B cell (primary cell): ENCODE measurements at regions not wholly inside any gene's neighbourhood (a gene's known extent, or its start where the extent isn't known, plus 50 kb on each side); places are given as distances from the start of the nearest gene placed in this dataset.

Experiments used
- ATAC-seq: fragments of 200-7000 bp; cut with Tn5 transposase; one replicate; pipeline ENCODE4 v1.10.0; 2021; ENCODE audit warnings: low read depth, mild to moderate bottlenecking, moderate number of reproducible peaks, moderate library complexity
- CTCF ChIA-PET: fragments of 350-600 bp; sonication (Branson Sonifier 250); formaldehyde crosslinking; loops from one replicate; lab custom pipeline; 2021; ENCODE audit warnings: antibody characterized with exemption, inconsistent platforms; lab: Charles Lee
- POLR2A ChIA-PET: fragments of 350-600 bp; sonication (Branson Sonifier 250); formaldehyde crosslinking; loops from one replicate; lab custom pipeline; 2021; ENCODE audit warnings: antibody characterized with exemption; lab: Charles Lee
- DNase-seq: peaks from one replicate; pipeline ENCODE4 v3.0.0; 2013
- H2AFZ ChIP-seq: 2 replicates; pipeline ENCODE4 v1.6.1; 2012; ENCODE audit warnings: mild to moderate bottlenecking, low read depth, low read length; ENCODE audit not compliant: insufficient read depth, poor library complexity, severe bottlenecking
- H3K27ac ChIP-seq, 2 donors: 1 replicate in 1 of 2; 2 replicates in 1 of 2; pipeline ENCODE4 v1.5.1; 2012 to 2013; ENCODE audit warnings: low read length in 2 of 2, mild to moderate bottlenecking in 2 of 2, moderate library complexity in 1 of 2
- H3K27me3 ChIP-seq, 4 experiments: fragments of 200-600 bp in 1 of 4; sonication (generic) in 1 of 4; replicated peaks in 1 of 4; 1 replicate in 2 of 4; 2 replicates in 2 of 4; pipeline versions ENCODE4 v1.6.1 to v1.7.0; 2013 to 2016; ENCODE audit warnings: low read length in 3 of 4, mild to moderate bottlenecking in 2 of 4, mixed read lengths in 1 of 4, moderate library complexity in 1 of 4; ENCODE audit not compliant: insufficient read depth in 4 of 4, control insufficient read depth in 3 of 4; ENCODE audit errors: control extremely low read depth in 1 of 4
- H3K36me3 ChIP-seq, 2 experiments: replicated peaks in 1 of 2; 1 replicate in 1 of 2; 2 replicates in 1 of 2; pipeline versions ENCODE4 v1.6.1 to v1.7.1; 2013; ENCODE audit warnings: low read length in 1 of 2; ENCODE audit not compliant: insufficient read depth in 2 of 2, control insufficient read depth in 1 of 2; ENCODE audit errors: control extremely low read depth in 1 of 2, extremely low read depth in 1 of 2
- H3K4me1 ChIP-seq, 2 donors: fragments of 200-600 bp in 1 of 2; sonication (generic) in 1 of 2; 1 replicate in 1 of 2; 2 replicates in 1 of 2; pipeline versions ENCODE4 v1.5.1 to v1.6.1; 2013 to 2017; ENCODE audit warnings: low read length in 2 of 2; ENCODE audit not compliant: control insufficient read depth in 2 of 2, insufficient read depth in 2 of 2
- H3K4me2 ChIP-seq: replicated peaks from 2 replicates; pipeline ENCODE3; 2012; ENCODE audit warnings: mild to moderate bottlenecking, low read depth, low read length; ENCODE audit not compliant: poor library complexity, severe bottlenecking
- H3K4me3 ChIP-seq, 5 experiments: fragments of 200-600 bp in 1 of 5; sonication (generic) in 1 of 5; 1 replicate in 3 of 5; 2 replicates in 2 of 5; pipeline versions ENCODE4 v1.5.1 to v1.7.0; 2011 to 2016; ENCODE audit warnings: low read length in 4 of 5, mild to moderate bottlenecking in 4 of 5, low read depth in 2 of 5, control low read depth in 1 of 5, moderate library complexity in 1 of 5; ENCODE audit not compliant: insufficient read depth in 1 of 5; ENCODE audit errors: control extremely low read depth in 1 of 5, extremely low read depth in 1 of 5
- H3K79me2 ChIP-seq: fragments of 200-600 bp; sonication (generic); one replicate; pipeline ENCODE4 v1.6.0; 2016; ENCODE audit warnings: low read length; ENCODE audit not compliant: control insufficient read depth, insufficient read depth
- H3K9ac ChIP-seq: fragments of 200-600 bp; sonication (generic); 2 replicates; pipeline ENCODE4 v1.6.1; 2017; ENCODE audit warnings: mild to moderate bottlenecking, low read length, moderate library complexity
- H3K9me3 ChIP-seq, 3 donors: one replicate each; pipeline versions ENCODE4 v1.6.1 to v1.7.1; 2013; ENCODE audit warnings: low read length in 2 of 3; ENCODE audit not compliant: control insufficient read depth in 2 of 3, insufficient read depth in 1 of 3; ENCODE audit errors: control extremely low read depth in 1 of 3
- H4K20me1 ChIP-seq: 2 replicates; pipeline ENCODE4 v1.6.0; 2012; ENCODE audit warnings: mild to moderate bottlenecking, low read length; ENCODE audit not compliant: insufficient read depth, control insufficient read depth, poor library complexity, severe bottlenecking
- H3K27ac Mint-ChIP-seq: one replicate; pipeline ENCODE4 v1.8.0; 2021; ENCODE audit warnings: mixed read lengths
- H3K27me3 Mint-ChIP-seq: one replicate; pipeline ENCODE4 v1.8.0; 2021; ENCODE audit warnings: mixed read lengths
- H3K4me1 Mint-ChIP-seq: one replicate; pipeline ENCODE4 v1.8.0; 2021; ENCODE audit warnings: mixed read lengths
- H3K4me3 Mint-ChIP-seq: one replicate; pipeline ENCODE4 v1.8.0; 2021; ENCODE audit warnings: mixed read lengths
- H3K9me3 Mint-ChIP-seq: one replicate; pipeline ENCODE4 v1.8.0; 2022; ENCODE audit warnings: mixed read lengths; ENCODE audit not compliant: insufficient read depth
- CTCF ChIP-seq: fragments of 200-600 bp; IDR thresholded peaks from one replicate; pipeline ENCODE4 v1.8.0; 2022; ENCODE audit warnings: antibody characterized with exemption, mild to moderate bottlenecking
- EZH2 ChIP-seq: IDR thresholded peaks from 2 replicates; pipeline ENCODE4 v1.6.1; 2012; ENCODE audit warnings: borderline replicate concordance, low read depth, mild to moderate bottlenecking, moderate library complexity, low read length; ENCODE audit not compliant: insufficient read depth, poor library complexity, severe bottlenecking
- WGBS: methylation state at CpG from one replicate; pipeline ENCODE4 v1.1.5; 2013; ENCODE audit warnings: missing lambda C conversion rate; ENCODE audit not compliant: insufficient coverage; 5-methylcytosine and 5-hydroxymethylcytosine counted together
- intact Hi-C: fragments of 100-400 bp; cut with micrococcal nuclease; formaldehyde crosslinking; loops from one replicate; pipeline ENCODE4 v1.10.0; 2022

GRCh38 chrX:66410806-66411205, 228.1 kb downstream of the EDA2R start:
- Histone ChIP-seq H3K4me3 (no peak overlapping the region), H3K9ac (no peak overlapping the region), H3K4me1 (no peaks in the 10 kb centered on the region), H3K27me3 (no peaks in the 10 kb centered on the region), H3K9me3 (no peaks in the 10 kb centered on the region), H2AFZ (no peak overlapping the region), H3K79me2 (no peaks in the 10 kb centered on the region), H3K36me3 (no peaks in the 10 kb centered on the region), H4K20me1 (no peaks in the 10 kb centered on the region), H3K27ac (no peak overlapping the region), H3K4me2 (no peak overlapping the region)
- H3K27ac Mint-ChIP-seq = no peak overlapping the region
- H3K9me3 Mint-ChIP-seq = no peaks in the 10 kb centered on the region
- ChIA-PET POLR2A (no interaction called here), CTCF (interaction anchor here (1.1 kb wide), 1 partner anchor 829 kb away, joined by 5 read pairs; no protein-coding TSS in a partner anchor)
- intact Hi-C loops = no loop called here
- WGBS = no CpG with 5 or more reads among the region's 1 CpG
- TF ChIP-seq CTCF (no peak), EZH2 (no peak)
- H3K27me3 Mint-ChIP-seq = peaks cover 6% of the 10 kb centered on the region
- DNase-seq (no peak), ATAC-seq (no peak)
- H3K4me1 Mint-ChIP-seq = no peaks in the 10 kb centered on the region
- no peak overlapping the region for H3K4me3 Mint-ChIP-seq
